HG03354 (cell line): ENCODE measurements at regions not wholly inside any gene's neighbourhood (a gene's known extent, or its start where the extent isn't known, plus 50 kb on each side); places are given as distances from the start of the nearest gene placed in this dataset.

Source experiments
- ATAC-seq: cut with Tn5 transposase; IDR thresholded peaks from one replicate; pipeline ENCODE4 v1.9.1; 2021; ENCODE audit warnings: mild to moderate bottlenecking; ENCODE audit not compliant: unreplicated experiment, poor library complexity, severe bottlenecking

DNA sequence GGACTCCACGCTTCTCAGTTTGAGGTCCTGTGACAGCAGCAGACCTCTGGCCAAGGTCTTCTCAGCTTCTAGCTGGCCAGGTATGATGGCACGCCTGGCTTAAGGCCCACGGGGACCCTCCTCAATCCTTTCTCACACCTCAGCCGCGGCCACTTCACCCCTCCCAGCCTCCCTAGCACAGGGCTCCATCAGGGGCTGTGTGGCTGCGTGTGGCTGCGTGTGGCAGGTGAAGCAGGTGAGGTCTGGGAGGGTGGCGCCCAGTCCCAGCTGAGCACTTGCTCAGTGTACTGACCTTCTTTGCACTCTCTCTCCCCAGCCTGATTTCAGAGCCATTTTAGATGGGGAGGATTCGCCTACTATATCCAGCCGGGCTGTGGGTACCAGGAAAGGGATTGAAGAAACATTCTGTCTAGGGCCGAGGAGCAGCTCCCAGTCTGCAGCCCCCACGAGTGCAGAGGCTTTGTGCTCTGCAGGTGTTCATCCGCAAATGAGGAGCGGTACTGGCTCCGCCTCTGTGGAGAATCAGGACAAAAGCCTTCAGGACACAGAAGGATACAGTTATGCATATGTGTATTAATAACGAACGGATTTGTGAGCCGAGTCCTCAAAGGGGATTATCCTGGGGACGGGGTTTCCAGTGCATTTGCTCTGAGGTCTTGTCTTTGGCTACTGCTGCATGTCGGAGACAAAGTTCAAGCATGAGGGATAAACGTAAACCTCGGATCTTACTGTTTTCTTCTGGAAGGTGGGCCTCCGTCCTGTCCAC, 236.9 kb upstream of the RAB6C start:
- ATAC-seq: no peak

DNA sequence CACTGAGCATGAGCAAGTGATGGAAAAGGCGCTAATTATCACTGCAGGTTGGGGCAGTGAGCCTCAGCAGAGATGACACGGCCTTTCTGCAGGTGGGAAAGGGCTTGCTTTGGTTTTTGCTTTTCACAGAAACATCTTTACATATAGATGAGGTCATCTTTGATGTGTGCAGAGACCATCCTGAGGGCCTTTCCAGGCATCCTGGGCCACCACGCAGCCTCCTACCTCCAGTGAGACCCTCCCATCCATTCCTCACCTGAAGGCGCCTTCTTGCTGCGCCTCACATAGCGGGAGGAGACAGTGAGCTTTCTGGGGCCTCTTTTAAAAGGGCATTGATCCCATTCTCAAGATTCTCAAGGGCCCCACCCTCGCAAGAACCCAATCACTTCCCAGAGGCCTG, 235.3 kb upstream of the RAB6C start:
- no peak for ATAC-seq

DNA sequence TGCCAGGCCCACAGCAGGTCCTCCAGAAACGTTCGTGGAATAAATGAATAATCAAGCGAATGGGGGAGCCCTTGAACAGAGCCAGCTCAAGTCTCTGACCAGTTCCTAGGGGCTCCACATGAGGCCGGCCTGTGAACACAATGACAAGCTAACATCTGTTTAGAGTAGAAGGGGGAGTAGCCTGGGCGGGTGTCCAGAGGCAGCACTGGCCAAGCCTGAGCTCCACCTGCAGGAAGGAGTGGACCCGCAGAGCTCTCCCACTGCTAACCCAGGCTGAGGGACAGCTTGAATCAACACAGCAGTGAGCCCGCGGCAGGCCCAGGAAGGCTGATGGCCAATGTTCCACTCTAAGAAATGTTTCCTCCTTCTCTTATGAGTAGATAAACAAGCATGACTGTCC, 234.8 kb upstream of the RAB6C start:
- no peak for ATAC-seq

DNA sequence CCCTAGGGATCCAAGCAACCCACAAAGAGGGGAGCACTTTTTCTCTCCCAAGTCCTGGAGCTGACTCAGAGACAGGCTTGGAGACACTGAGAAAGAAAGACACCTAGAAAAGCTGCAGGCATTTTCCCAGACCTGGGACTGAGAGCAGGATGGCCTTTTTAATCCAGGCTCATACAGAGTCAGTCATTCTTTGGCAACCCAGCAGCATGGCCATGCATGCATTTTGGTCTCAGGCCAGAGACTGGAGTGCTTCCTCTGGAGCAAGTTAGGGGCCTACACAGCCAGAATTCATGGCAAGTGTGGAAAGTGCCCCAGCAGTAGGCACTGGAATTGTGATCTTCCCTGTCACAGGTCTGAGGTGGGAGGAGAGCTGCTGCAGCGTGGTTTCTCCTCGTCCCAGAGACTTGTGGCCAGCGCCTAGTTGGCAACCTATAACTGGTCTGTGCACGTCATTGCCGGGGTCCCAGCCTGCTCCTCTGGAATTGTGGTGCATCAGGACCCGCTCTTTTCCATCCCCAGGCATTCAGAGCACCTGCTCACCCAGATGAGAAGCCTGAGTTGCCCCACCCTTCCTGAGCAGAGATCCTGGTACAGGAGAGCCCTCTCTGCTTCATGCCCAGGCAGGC, 231.9 kb upstream of the RAB6C start:
- no peak for ATAC-seq

DNA sequence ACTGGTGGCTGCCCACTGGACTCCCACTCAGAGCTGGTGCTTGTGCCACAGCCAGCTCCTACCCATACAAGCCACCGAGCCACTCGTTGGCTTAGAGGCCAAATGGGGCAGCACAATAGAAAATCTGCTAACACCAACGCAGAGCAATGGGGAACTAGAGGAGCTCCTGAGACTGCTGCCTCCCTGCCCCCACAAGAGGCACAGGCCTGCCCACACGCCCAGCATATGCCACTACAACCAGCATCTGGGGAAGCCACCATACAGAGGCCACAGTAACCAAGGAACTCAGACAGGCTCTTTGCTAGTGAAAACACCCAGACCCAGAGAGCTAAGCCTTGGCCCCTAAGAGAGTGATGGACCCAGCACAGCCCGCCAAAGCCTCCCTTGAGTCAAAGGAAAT, 231.2 kb upstream of the RAB6C start:
- ATAC-seq: no peak

DNA sequence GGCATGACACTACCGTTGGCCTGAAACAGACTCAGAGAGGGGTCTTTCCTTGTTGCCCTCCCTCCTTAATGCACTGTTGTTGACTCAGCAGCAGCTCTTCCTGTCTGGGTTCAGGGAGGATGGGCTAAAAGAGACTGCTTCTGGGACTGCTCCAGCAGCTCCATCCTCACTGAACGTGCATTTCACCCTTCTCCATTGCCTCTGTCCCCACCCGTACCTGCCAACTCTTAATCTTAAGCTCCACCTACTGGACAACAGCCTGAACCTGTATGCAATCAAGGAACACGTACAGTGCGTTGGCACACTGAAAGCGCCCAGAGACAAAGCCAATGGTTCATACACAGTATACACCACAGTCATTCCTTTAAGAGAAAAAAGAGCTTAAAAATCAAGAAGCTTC, 230.8 kb upstream of the RAB6C start:
- ATAC-seq: no peak

DNA sequence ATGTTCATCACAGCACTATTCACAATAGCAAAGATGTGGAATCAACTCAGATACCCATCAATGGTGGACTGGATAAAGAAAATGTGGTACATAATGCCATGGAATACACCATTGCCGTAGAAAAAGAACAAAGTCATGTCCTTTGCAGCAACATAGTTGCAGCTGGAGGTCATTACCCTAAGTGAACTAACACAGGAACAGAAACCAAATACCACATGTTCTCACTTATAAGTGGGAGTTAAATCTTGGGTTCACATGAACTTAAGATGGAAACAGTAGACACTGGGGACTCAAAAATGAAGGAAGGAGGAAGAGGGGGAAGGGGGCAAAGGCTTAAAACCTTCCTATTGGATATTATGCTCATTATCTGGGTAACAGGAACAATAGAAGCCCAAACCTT, 228.1 kb upstream of the RAB6C start:
- no peak for ATAC-seq

DNA sequence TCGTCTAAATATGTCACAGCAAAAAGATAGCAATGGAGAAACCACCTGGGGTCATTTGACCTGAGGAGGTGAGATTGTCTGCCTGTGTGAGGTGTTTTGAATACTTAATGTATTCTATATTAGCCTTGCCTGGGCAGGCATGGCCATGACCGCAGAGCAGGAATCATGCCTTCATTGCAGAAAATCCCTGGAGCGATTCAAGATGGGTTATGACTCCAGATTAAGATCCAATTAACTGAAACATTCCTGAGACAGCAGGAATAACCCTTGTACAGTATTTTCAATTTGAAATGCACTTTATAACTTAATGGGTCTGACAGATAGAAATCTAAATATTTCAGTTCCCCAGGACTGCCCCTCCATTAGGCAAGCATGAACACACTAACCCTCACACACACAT, 227.3 kb upstream of the RAB6C start:
- ATAC-seq: no peak

DNA sequence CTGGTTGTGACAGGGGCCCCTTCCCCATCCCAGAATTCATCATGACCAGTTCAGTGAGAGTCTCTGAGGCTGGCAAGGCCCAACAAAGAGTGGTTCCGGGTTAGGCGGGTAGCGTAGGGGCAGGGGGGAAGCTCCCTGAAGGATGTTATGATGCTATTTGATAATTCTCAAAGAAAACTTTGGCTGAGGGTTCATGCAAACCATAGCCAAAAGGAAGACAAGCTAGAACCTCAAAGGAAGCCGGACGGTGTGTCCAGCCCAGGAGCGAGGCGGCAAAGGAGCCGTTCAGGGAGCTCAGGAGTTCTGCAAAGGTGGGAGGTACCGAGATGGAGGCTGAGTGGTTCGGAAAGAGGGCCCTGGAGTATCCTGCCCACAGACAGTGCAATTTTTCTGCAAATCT, 226.8 kb upstream of the RAB6C start:
- no peak for ATAC-seq

DNA sequence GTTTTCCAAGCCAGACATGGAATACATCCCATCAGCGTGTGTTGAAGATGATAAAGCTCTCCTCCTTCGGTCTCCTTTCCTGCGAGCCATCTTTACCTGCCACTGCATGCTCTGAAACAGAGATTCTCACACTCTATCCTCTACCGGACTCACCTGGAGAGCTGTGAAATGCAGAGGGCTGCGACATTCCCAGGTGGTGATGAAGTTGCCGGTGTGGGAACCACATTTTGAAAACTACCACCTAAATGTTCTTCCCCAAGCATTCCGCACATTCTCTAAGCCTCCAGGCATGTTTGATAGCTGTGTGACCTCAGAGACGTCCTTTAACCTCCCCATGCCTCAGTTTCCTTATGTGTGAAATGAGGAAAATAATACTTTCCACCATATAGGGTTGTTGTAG, 226.2 kb upstream of the RAB6C start:
- ATAC-seq: no peak

DNA sequence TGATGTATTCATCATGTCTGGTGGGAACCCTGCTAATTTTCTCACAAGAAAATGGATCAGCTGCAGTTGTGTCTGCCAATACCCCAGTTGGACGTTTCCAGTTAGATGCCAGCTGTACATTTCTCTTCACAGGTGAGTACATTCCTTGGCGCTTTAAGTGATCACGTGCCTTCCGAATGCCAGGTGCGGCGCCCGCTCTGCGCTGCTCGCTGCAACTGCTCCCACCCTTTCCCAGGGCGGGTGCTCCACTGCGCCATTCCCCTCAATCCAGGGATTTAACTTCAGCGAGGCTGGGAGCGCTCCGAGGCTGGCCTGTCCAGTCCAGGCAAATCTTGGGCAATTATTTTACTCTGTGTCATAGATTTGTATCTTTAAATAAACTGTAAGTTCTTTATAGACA, 225.0 kb upstream of the RAB6C start:
- ATAC-seq: no peak

DNA sequence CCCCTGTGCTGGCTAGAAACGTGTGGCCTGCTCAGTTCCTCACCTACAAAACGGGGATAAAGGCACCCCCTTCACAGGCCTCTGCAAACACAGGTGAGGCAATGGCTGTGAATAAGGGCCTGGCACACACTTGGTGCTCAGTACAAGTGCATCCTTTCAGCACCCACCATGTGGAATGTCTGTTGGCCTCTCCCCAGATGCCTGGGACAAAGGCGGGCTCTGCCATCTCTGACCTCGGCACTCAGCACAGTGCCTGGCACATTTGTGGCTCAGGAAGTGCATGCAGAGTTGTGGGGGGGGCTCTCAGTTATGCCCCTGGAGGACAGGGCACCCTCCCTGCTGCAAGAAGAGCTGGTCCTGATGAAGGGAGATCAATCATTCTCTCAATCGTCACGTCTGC, 224.6 kb upstream of the RAB6C start:
- ATAC-seq: no peak

DNA sequence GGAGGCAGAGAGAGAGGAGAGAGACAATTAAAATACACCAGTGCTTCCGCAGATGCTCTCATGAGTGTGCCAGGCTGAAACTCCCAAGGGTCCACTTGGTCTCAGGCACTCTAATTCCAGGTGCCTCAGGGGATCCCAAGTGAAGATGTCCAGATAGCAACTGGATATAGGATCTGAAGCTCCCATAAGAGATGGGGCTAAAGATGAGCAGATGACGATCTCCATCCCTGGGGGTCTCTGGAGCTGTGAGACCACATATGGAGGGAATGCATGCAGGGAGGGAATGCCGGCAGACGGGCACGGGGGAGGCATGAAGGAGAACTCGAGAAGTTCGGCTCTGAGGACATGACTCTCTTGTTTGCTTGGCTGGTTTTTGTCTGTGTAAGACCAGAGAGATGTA, 223.7 kb upstream of the RAB6C start:
- no peak for ATAC-seq

DNA sequence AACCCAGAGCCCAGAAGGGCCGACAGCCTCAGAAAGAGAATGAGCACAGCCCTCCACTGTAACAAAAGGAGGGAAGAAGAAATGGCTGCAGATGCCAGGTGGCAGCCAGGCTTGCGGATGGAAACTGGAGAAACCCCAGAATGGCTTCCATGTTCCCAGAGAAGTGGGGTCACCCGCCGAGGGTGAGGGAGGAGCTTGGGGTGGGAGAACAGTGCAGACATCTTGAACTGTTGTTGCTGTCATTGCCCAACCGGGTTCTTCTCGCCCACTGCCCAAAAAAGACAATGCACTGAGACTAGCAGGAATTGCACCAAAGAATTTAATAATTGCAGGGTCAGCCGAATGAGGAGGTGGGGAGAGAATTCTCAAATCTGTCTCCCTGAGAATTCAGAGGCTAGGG, 223.2 kb upstream of the RAB6C start:
- no peak for ATAC-seq

DNA sequence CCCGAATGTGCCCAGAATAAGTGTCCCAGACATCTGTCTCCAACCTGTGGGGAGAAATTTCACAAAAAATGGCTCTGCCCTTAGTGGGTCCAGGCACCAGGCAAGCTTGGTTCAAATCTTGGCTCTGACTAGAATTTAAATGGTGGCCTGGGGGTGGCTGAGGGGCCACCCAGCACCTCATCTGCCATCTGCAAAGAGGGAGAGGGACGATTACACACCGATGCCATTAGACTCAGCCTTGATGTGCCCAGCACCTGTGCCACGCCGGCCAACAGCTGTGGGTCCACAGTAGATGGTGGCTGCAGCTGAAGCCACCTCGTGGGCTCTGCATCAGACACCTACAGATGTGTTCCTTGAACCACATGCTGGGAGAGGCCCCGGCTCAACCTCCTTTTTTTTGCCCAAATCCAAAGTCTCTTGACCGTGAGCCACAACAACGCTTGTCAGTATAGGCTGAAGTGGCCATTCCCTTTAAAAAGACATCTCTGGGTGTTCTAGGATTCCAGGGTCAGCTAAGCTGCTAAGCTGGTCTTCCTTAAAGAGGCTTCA, 222.0 kb upstream of the RAB6C start:
- no peak for ATAC-seq

DNA sequence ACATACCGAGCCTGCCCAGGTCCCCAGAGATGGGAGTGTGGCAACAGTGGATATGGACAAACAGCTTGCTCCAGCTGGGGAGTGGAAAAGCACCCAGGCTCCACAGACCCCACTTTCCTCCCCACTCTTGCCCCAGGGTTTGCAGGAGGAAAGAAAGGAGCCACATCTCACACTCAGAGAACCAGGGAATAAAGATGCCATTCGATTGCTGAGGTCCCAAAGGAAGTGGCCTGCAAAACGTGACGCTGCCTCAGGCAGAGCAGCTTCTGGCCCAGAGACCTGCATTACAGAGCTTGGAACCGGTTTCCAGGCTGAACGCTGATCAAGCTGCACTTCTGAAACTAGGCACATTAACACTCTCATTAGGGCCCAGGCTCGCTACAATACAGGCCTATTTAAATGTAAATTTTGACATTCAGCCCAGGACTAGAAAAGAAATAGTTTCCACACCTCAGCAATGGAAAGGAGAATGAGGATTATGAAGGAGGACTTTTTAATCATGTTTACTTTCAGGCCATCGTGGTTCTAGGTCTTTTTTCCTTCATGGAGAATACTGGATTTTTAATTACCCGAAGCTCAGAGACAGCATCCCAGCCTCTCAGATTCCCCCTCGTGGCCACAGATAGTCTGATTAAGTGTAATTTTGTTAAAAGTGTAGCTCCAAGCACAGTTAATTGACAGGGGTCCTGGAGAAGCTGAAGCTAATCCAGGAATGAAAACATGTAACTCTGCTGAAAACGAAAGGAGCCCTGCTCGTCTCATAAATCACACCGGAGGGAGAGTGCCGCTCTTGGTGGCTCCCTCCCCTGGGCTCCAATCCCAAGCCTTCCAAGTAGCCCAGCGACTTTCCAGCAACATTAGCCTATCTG, 221.3 kb upstream of the RAB6C start:
- no peak for ATAC-seq

DNA sequence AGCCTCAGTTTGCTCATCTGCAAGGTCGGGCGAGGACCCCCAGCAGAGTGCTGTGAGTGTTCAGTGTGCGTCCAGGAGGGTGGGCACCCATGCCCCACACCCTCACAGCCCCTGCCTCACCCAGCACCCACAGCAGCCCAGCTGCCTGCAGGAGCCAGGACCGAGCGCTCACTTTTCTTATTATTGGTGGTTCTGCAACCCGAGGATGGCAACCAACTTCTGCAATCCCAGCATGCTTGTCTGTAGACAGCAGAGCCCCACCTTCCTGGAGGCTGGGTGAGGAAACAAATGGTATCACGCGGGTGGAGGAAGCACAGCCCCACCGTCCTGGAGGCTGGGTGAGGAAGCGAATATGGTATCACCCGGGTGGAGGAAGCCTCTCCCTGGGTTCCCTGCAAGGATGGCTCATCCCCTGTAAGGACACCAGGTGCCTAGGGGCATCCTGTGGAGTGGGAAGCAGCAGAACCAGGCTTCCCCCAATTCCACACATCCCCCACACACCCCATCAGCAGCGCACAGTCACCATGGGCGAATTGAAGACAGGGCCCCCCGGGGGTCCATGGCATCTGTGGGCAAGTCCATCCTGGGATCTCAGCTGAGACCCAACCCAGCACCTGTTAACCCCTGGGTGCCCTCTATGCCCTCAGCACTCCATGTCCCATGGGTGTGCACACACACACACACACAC, 220.5 kb upstream of the RAB6C start:
- ATAC-seq: no peak

DNA sequence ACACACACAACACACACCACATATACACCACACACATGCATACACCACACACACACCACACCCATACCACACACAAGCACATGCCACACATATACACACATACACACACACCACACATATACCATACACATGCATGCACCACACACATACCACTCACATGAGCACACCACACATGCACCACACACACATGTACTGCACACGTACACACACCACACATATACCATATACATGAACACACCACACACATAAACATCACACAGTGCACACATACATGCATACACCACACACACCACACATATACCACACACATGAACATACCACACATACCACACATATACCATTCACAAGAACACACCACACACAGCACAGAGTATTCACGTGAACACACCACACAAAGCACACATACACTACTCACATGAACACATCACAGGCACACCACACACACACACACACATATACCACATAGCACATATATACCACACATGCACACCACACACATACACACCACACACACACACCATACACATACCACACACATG, 219.9 kb upstream of the RAB6C start:
- no peak for ATAC-seq

DNA sequence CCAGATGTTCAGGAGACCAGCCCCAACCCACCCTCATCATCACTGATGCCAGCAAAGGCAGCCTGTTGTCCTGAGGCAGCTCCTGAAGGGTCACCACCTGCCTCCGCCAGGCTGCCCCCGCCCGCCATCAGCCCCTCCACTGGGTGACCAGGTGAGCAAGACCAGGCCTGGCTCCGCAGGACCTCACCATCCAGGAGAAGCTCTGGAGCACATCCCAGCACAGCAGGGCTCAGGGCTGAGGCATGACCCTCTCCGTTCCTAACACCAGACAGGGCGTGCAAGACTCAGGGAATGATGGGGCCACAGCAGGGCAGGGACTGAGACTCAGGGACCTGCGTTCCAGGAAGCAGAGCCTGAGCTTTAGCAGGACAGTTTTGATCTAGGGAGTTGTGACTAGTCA, 218.8 kb upstream of the RAB6C start:
- ATAC-seq: no peak

DNA sequence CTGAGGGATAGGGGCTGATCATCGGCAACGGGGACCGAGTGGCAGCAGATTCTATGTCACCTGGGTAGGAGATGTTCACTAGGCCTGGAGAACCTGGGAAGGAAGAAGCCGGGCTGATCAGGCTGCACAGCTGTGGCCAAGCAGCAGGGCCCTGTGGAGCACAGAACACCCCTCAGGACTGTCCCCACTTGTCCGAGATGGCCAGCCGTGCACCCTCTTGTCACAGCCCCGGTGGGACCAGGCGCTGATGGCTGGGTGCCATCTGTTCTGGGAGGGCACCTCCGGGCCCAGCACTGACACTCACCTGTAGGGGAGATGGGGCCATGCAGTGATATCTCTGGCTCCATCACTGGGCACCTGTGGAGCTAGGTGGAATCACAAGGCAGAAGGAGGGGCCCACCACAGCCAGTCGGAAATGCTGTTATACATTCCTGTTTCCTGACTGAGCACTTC, 217.9 kb upstream of the RAB6C start:
- no peak for ATAC-seq
